ENCODE measurements at regions not wholly inside any gene's neighbourhood (a gene's known extent, or its start where the extent isn't known, plus 50 kb on each side); places are given as distances from the start of the nearest gene placed in this dataset.

DNA sequence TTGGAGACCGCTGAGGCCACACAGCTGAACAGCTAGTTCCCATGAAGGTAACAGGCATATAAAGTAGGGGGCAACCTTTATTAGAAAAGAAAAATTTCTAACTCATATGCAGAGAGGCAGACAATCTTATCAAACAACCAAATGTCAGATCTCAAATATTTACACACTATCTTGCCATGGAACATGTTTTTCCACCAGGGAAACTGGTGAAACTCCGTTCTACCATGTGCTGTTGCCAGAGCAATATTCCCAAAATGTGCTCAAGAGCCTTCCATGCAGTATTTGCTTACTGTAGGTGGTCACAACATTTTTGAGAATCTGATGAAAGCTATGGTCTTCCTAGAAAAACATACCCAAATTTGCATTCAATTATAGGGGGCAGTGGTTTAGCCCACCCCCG, 143.4 kb upstream of the MAGI3 start:
- Histone ChIP-seq H3K79me2 (ENCODE audit: control insufficient read depth, insufficient read depth, low read length, poor library complexity) (no peaks in the 10 kb centered on the region), H3K9ac (ENCODE audit: low read length) (no peak overlapping the region), H2BK12ac (ENCODE audit: low read length) (no peak overlapping the region), H3K27me3 (ENCODE audit: insufficient read depth, low read length) (no peaks in the 10 kb centered on the region), H2AFZ (ENCODE audit: insufficient read depth, low read length, poor library complexity) (no peak overlapping the region), H4K91ac (ENCODE audit: low read depth, low read length) (no peak overlapping the region), H3K36me3 (ENCODE audit: control insufficient read depth in 1 of 2, insufficient read depth in 2 of 2, low read length in 2 of 2) (no peaks in the 10 kb centered on the region), H3K9me3 (ENCODE audit: insufficient read depth, low read depth, low read length) (no peaks in the 10 kb centered on the region), H3K23ac (ENCODE audit: low read length) (no peak overlapping the region), H3K18ac (ENCODE audit: low read length) (no peak overlapping the region), H2BK120ac (ENCODE audit: insufficient read depth, low read length, poor library complexity) (no peak overlapping the region), H3K4ac (ENCODE audit: low read depth, low read length) (no peak overlapping the region), H4K12ac (ENCODE audit: low read depth, low read length) (no peak overlapping the region), H2AK5ac (ENCODE audit: low read length) (no peak overlapping the region), H3K27ac (ENCODE audit: low read depth, low read length) (no peak overlapping the region), H3K4me2 (ENCODE audit: low read length) (no peak overlapping the region), H2BK5ac (ENCODE audit: low read depth, low read length, poor library complexity) (no peak overlapping the region), H3K14ac (ENCODE audit: low read length) (no peak overlapping the region), H3K4me3 (ENCODE audit: low read depth, low read length) (no peak overlapping the region), H4K8ac (ENCODE audit: low read depth, low read length) (no peak overlapping the region), H3K4me1 (ENCODE audit: control insufficient read depth in 1 of 2, insufficient read depth in 2 of 2, low read length in 2 of 2) (peaks cover 7 to 13% of the 10 kb centered on the region in 2 experiments), H3K79me1 (ENCODE audit: low read length) (peaks cover 1% of the 10 kb centered on the region)
- no peak for DNase-seq
- no CpG with 5 or more reads among the region's 3 CpGs for WGBS (ENCODE audit: extremely low coverage, insufficient coverage, insufficient read length)

DNA sequence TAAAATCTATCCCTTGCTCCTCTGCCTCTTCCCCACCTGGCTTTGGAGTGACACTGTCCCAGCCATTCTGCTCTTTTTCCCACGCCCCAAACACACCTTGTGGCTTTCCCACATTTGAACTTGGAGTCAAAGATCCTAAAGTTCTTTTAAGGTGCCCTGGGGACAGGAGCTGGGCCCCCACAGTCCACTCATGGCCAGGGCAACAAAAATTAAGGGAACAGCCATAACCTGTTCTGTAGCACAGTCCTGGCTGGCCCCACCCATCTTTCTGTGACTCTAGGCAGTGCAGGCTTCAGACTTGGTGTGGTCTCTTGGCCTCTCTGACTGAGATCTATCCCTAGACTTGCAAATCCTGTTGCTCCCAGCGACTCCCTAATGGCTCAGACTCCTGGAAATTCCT, 143.0 kb upstream of the MAGI3 start:
- Histone ChIP-seq H3K79me1 (ENCODE audit: low read length) (peaks cover 1% of the 10 kb centered on the region), H2BK12ac (ENCODE audit: low read length) (no peak overlapping the region), H2BK5ac (ENCODE audit: low read depth, low read length, poor library complexity) (no peak overlapping the region), H3K9ac (ENCODE audit: low read length) (no peak overlapping the region), H3K27ac (ENCODE audit: low read depth, low read length) (no peak overlapping the region), H3K9me3 (ENCODE audit: insufficient read depth, low read depth, low read length) (no peaks in the 10 kb centered on the region), H3K4me2 (ENCODE audit: low read length) (no peak overlapping the region), H2AK5ac (ENCODE audit: low read length) (no peak overlapping the region), H3K18ac (ENCODE audit: low read length) (no peak overlapping the region), H3K4me1 (ENCODE audit: control insufficient read depth in 1 of 2, insufficient read depth in 2 of 2, low read length in 2 of 2) (peaks cover 7 to 12% of the 10 kb centered on the region in 2 experiments), H3K4me3 (ENCODE audit: low read depth, low read length) (no peak overlapping the region), H4K91ac (ENCODE audit: low read depth, low read length) (no peak overlapping the region), H4K8ac (ENCODE audit: low read depth, low read length) (no peak overlapping the region), H4K12ac (ENCODE audit: low read depth, low read length) (no peak overlapping the region), H3K27me3 (ENCODE audit: insufficient read depth, low read length) (no peaks in the 10 kb centered on the region), H3K79me2 (ENCODE audit: control insufficient read depth, insufficient read depth, low read length, poor library complexity) (no peaks in the 10 kb centered on the region), H2BK120ac (ENCODE audit: insufficient read depth, low read length, poor library complexity) (no peak overlapping the region), H2AFZ (ENCODE audit: insufficient read depth, low read length, poor library complexity) (no peak overlapping the region), H3K36me3 (ENCODE audit: control insufficient read depth in 1 of 2, insufficient read depth in 2 of 2, low read length in 2 of 2) (no peaks in the 10 kb centered on the region), H3K23ac (ENCODE audit: low read length) (no peak overlapping the region), H3K4ac (ENCODE audit: low read depth, low read length) (no peak overlapping the region), H3K14ac (ENCODE audit: low read length) (no peak overlapping the region)
- DNase-seq = no peak
- no CpG with 5 or more reads among the region's 2 CpGs for WGBS (ENCODE audit: extremely low coverage, insufficient coverage, insufficient read length)

DNA sequence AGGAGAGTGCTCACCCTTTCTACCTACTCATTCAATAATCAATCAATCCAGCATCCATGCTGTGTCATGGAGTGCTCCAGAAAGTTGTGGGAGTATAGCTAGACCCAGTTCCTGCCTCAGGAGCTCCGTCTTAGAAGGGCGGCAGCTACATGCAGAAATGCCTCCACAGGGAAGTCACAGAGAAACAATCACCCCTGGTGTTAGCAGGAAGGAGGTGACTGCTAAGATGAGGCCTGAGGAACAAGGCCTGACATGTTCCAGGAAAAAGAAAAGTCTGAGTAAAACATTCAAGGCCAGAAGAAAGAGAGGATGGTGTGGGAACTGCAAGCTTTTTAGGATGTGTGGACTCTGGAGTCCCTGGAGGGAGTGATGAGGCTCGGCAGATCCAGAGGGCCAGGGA, 142.5 kb upstream of the MAGI3 start:
- H3K4me3 ChIP-seq (ENCODE audit: low read depth, low read length) = no peak overlapping the region
- no peak overlapping the region for H3K4ac ChIP-seq (ENCODE audit: low read depth, low read length)

DNA sequence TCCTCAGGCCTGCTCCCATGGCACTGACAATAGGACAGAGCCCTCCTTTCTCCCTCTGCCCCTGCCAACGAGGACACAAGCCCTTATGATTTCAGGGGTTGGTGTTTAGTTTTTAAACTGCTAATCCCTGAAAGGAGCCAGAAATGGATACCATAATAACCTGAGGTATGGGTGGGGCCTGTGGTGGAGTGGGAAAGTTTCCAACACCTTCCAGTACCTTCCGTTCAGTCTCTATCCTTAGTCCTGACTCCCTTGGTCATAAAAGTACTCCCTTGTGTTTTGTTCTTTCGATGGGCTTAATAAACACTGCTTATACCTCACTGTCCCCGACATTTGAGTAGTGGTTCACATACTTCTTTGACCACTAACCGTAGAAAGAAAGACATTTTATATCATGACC, 141.8 kb upstream of the MAGI3 start:
- peak overlapping the region; percentile 37 for H2AK5ac ChIP-seq (ENCODE audit: low read length)
- no peaks in the 10 kb centered on the region for H3K27me3 ChIP-seq (ENCODE audit: insufficient read depth, low read length)
- no peak overlapping the region for H3K14ac ChIP-seq (ENCODE audit: low read length)
- no peak overlapping the region for H4K8ac ChIP-seq (ENCODE audit: low read depth, low read length)
- H3K4me2 ChIP-seq (ENCODE audit: low read length) = no peak overlapping the region
- no peak overlapping the region for H3K9ac ChIP-seq (ENCODE audit: low read length)
- H3K36me3 ChIP-seq (ENCODE audit: control insufficient read depth in 1 of 2, insufficient read depth in 2 of 2, low read length in 2 of 2) = no peaks in the 10 kb centered on the region
- H3K79me2 ChIP-seq (ENCODE audit: control insufficient read depth, insufficient read depth, low read length, poor library complexity) = no peaks in the 10 kb centered on the region
- H2AFZ ChIP-seq (ENCODE audit: insufficient read depth, low read length, poor library complexity) = no peak overlapping the region
- peak overlapping the region; percentile 75 for H2BK12ac ChIP-seq (ENCODE audit: low read length)
- H3K9me3 ChIP-seq (ENCODE audit: insufficient read depth, low read depth, low read length) = no peaks in the 10 kb centered on the region
- no CpG with 5 or more reads among the region's 5 CpGs for WGBS (ENCODE audit: extremely low coverage, insufficient coverage, insufficient read length)
- peaks cover 7 to 10% of the 10 kb centered on the region in 2 experiments for H3K4me1 ChIP-seq (ENCODE audit: control insufficient read depth in 1 of 2, insufficient read depth in 2 of 2, low read length in 2 of 2)
- H2BK5ac ChIP-seq (ENCODE audit: low read depth, low read length, poor library complexity) = no peak overlapping the region
- no peak overlapping the region for H4K12ac ChIP-seq (ENCODE audit: low read depth, low read length)
- H4K91ac ChIP-seq (ENCODE audit: low read depth, low read length) = peak overlapping the region; percentile 56
- peaks cover 1% of the 10 kb centered on the region for H3K79me1 ChIP-seq (ENCODE audit: low read length)
- H3K23ac ChIP-seq (ENCODE audit: low read length) = no peak overlapping the region
- no peak for DNase-seq
- H3K27ac ChIP-seq (ENCODE audit: low read depth, low read length) = no peak overlapping the region
- no peak overlapping the region for H2BK120ac ChIP-seq (ENCODE audit: insufficient read depth, low read length, poor library complexity)
- no peak overlapping the region for H3K4me3 ChIP-seq (ENCODE audit: low read depth, low read length)
- H3K18ac ChIP-seq (ENCODE audit: low read length) = no peak overlapping the region
- no peak overlapping the region for H3K4ac ChIP-seq (ENCODE audit: low read depth, low read length)

More for the DNA sequence above, 142.5 kb upstream of the MAGI3 start:
- Histone ChIP-seq H2BK12ac (ENCODE audit: low read length) (peak overlapping the region; percentile 69), H4K12ac (ENCODE audit: low read depth, low read length) (no peak overlapping the region), H3K4me2 (ENCODE audit: low read length) (no peak overlapping the region), H3K27me3 (ENCODE audit: insufficient read depth, low read length) (no peaks in the 10 kb centered on the region), H4K8ac (ENCODE audit: low read depth, low read length) (no peak overlapping the region), H3K14ac (ENCODE audit: low read length) (peak overlapping the region; percentile 18), H3K9ac (ENCODE audit: low read length) (no peak overlapping the region), H2BK120ac (ENCODE audit: insufficient read depth, low read length, poor library complexity) (no peak overlapping the region), H3K4me1 (ENCODE audit: control insufficient read depth in 1 of 2, insufficient read depth in 2 of 2, low read length in 2 of 2) (peaks cover 7 to 10% of the 10 kb centered on the region in 2 experiments), H3K27ac (ENCODE audit: low read depth, low read length) (no peak overlapping the region), H2AFZ (ENCODE audit: insufficient read depth, low read length, poor library complexity) (no peak overlapping the region), H2BK5ac (ENCODE audit: low read depth, low read length, poor library complexity) (no peak overlapping the region), H3K79me2 (ENCODE audit: control insufficient read depth, insufficient read depth, low read length, poor library complexity) (no peaks in the 10 kb centered on the region), H4K91ac (ENCODE audit: low read depth, low read length) (peak overlapping the region; percentile 56), H3K18ac (ENCODE audit: low read length) (no peak overlapping the region), H3K23ac (ENCODE audit: low read length) (no peak overlapping the region), H3K9me3 (ENCODE audit: insufficient read depth, low read depth, low read length) (no peaks in the 10 kb centered on the region), H3K36me3 (ENCODE audit: control insufficient read depth in 1 of 2, insufficient read depth in 2 of 2, low read length in 2 of 2) (no peaks in the 10 kb centered on the region), H2AK5ac (ENCODE audit: low read length) (no peak overlapping the region), H3K79me1 (ENCODE audit: low read length) (peaks cover 1% of the 10 kb centered on the region)
- no CpG with 5 or more reads among the region's 3 CpGs for WGBS (ENCODE audit: extremely low coverage, insufficient coverage, insufficient read length)
- DNase-seq = no peak

Measured in trophoblast cell (in vitro differentiated cells and primary cell).